GM12892 (cell line): ENCODE measurements at regions not wholly inside any gene's neighbourhood (a gene's known extent, or its start where the extent isn't known, plus 50 kb on each side); places are given as distances from the start of the nearest gene placed in this dataset.

Experiments used
- DNase-seq: peaks from one replicate; pipeline ENCODE4 v3.0.0; 2011; ENCODE audit not compliant: insufficient read length
- FAIRE-seq: peaks from 2 replicates; lab custom pipeline; 2011; peaks lifted over from hg19 to GRCh38; lab: Jason Lieb, UNC
- POLR2A ChIP-seq: IDR thresholded peaks from 2 replicates; pipeline ENCODE4 v1.6.1; 2011; ENCODE audit warnings: low read depth, low read length, control low read depth
- POLR2AphosphoS5 ChIP-seq: IDR thresholded peaks from 2 replicates; pipeline ENCODE4 v1.6.1; 2011; ENCODE audit warnings: low read depth, low read length, control low read depth
- TAF1 ChIP-seq: IDR thresholded peaks from 2 replicates; pipeline ENCODE4 v1.6.1; 2011; ENCODE audit warnings: low read depth, mild to moderate bottlenecking, control low read depth, low read length, borderline replicate concordance

DNA sequence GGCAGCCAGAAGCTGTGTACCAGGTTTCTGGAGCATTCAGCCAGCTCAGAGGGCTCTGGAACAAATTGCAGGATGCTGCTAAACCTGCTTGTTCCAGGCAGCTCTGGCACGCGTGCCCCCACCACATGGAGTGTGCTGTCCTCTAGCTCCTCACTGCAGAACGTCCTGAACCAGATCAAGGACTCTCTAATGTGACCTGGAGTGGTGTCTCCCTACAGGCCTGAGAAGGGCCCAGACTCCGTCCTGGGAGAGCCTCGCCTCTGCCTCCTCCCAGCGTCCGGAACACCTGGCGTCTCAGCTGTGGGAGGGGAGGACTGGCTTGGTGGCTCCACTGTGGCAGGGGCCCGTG lies 115.6 kb upstream of the GPC1 start:
- no peak for FAIRE-seq
- TF ChIP-seq TAF1 (no peak), POLR2AphosphoS5 (no peak), POLR2A (no peak)
- no peak for DNase-seq

- DNase-seq (no peak), FAIRE-seq (no peak)
- TF ChIP-seq POLR2A (no peak), POLR2AphosphoS5 (no peak), TAF1 (no peak)
These were observed 115.1 kb upstream of the GPC1 start for GRCh38 chr2:240320204-240320993.

DNA sequence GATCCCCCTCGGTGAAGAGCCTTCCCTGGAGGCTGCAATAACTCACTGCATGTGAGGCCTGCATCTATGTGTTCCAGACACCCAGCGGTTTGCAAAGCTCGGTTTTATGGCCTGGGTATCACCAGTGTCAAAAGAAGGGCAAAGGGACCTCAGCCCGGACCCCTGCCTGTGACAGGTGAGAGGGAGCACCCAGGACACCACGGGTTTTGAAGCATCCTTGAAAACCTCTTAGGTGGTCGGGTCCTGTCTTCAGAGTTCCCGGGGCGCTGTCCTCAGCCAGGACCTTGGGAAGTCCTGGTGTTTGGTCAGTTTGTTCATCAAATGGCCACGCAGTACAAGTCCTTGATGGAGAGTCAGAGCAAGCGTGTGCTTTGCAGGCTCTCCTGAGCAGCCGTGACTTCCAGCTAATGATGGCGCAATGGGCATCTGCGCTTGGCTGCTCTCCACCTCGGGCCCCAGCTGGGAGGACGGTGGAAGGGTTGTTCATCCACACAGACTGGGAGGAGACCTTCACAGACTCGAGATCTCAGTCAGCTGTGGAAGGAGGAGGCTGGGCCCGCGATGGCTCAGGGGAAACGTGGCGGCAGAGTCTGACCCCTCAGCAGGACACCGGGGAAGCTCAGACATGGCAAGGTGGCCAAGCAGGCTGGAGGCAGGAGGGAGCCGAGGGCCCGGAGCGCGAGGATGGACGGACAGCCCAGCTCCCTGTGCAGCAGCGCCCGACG lies 113.1 kb upstream of the GPC1 start:
- DNase-seq (no peak), FAIRE-seq (no peak)
- TF ChIP-seq POLR2A (no peak), POLR2AphosphoS5 (no peak), TAF1 (no peak)

DNA sequence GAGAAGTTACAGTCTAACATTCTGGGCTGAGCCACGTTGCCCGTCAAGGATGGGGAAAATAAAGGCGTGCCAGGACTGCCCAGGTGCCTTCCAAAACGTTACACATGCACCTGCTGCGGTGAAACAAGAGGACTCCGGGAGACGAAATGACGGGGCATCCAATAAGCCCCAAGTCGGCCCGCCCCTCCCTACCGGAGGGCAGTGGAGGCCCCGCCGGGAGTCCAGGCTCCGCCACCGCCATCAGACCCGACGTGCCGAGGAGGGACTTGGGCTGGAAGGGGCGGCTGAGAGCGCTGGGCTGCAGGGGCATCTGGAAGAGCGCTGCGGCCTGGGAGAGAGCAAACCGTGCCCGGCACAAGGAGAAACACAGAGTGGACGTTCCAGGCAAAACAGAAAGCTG lies 112.5 kb upstream of the GPC1 start:
- DNase-seq = no peak
- FAIRE-seq = no peak

GRCh38 chr2:240323601-240324291 lies 111.7 kb upstream of the GPC1 start:
- no peak for FAIRE-seq
- TF ChIP-seq POLR2A = no peak
- TF ChIP-seq POLR2AphosphoS5 = no peak
- no peak for TF ChIP-seq TAF1
- no peak for DNase-seq

More for the DNA sequence above, 112.5 kb upstream of the GPC1 start:
- TF ChIP-seq POLR2A (no peak), POLR2AphosphoS5 (no peak), TAF1 (no peak)

GRCh38 chr2:240324312-240325015 lies 111.0 kb upstream of the GPC1 start:
- FAIRE-seq (no peak), DNase-seq (no peak)
- TF ChIP-seq POLR2A = no peak
- TF ChIP-seq TAF1 = no peak
- TF ChIP-seq POLR2AphosphoS5 = no peak

DNA sequence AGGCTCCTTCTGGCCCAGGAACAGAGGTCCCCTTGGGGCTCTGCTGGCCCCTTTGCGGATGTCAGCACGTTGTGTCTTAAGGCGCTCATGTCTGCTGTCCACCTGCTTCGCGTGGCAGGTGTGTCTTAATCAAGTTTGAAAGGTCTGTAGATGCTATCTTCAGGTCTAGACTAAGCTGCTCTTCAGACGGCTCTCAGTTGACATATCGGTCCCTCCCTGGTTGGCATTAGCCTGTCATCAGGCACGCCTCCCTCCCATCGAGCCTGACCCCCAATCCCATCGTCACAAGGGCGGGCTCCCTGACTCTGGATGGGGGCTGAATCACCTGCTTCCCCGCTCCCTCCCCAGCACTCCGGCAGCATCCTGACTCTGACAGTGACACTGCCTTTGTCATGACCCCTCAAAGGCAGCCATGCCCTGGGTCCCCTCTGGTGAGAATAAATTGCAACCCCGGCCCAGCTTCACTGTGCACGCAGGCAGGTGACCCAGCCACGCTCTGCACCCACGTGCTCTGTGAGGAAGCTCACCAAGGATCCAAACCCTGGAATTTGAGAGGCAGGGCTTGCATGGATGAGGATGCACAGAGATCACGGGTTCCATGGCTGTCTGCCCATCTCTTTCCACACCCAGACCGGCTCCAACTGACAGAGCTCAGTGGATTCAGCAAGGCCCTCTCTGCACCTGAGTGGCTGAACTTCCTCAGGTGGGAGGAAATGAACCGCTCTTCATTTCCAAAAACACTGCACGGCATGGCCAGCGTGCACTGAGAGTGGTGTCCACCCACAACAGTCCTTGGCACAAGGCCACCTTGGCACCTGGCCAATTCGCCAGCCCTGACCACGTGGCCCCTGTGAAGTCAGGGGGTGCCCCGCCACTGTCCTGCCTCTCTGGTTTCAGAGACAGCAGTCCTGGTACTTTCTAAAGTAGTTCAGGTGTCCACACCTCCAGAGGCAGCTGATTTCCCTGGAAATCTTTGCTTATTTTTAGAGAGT lies 110.2 kb upstream of the GPC1 start:
- TF ChIP-seq TAF1 (no peak), POLR2AphosphoS5 (no peak), POLR2A (no peak)
- FAIRE-seq (no peak), DNase-seq (no peak)

- TF ChIP-seq POLR2AphosphoS5 = no peak
- TF ChIP-seq POLR2A = no peak
- TF ChIP-seq TAF1 = no peak
- DNase-seq = no peak
- FAIRE-seq = no peak
These were observed 109.2 kb upstream of the GPC1 start for GRCh38 chr2:240326246-240326645.

DNA sequence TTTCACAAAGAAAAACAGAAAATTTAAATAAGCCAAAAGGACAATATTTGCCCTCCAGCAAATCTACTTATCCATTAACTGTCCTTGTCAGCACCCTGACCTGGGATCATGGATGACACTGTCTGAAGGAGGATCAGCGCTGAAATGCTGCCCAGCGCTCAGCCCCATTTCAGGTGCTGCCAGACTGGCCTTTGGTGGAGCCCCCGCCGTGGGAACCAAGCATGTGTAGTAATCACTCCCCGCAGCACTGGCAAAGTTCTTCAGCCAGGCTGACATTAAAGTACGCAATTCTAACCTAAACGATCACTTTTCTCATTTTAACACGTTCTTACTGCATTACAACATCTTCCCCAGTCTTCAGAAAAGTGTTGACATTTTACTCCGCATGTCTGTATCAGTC lies 108.6 kb upstream of the GPC1 start:
- no peak for TF ChIP-seq POLR2AphosphoS5
- DNase-seq (no peak), FAIRE-seq (no peak)

DNA sequence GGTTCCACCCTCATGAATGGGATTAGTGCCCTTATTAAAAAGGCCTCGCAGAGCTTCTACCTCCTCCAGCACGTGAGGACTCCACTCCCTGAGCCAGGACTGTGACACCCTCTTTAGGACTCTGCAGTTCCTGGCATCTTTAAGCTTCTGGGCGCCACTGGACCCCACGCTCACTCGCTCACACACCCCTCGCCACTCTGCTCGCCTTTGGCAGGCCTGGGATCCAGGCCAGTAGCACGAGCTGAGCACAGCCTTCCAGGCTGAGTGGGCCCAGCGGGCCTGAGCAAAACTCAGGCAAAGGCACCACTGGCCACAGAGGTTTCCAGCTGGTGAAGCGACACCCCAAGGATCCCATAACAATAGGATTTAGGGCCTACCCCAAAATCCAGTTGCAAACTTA lies 107.9 kb upstream of the GPC1 start:
- TF ChIP-seq POLR2AphosphoS5 = no peak
- TF ChIP-seq POLR2A = no peak
- TF ChIP-seq TAF1 = no peak
- FAIRE-seq = no peak

More for the DNA sequence above, 107.9 kb upstream of the GPC1 start:
- no peak for DNase-seq
